A549 (cell line): ENCODE measurements at regions not wholly inside any gene's neighbourhood (a gene's known extent, or its start where the extent isn't known, plus 50 kb on each side); places are given as distances from the start of the nearest gene placed in this dataset.

Source experiments
- ATAC-seq, 2 experiments: fragments of 200-7000 bp in 1 of 2; fragments of >200 bp in 1 of 2; cut with Nextera tagmentation in 1 of 2; cut with Tn5 transposase in 1 of 2; 3 replicates each; pipeline versions ENCODE4 v1.8.0 to v1.9.1; 2018 to 2020; ENCODE audit warnings: mild to moderate bottlenecking in 1 of 2, moderate library complexity in 1 of 2
- CTCF ChIA-PET: fragments of 300-600 bp; sonication (Branson Sonifier 250); formaldehyde crosslinking; extraction: SDS; loops from one replicate; lab custom pipeline; 2021; ENCODE audit warnings: antibody characterized with exemption, inconsistent platforms; lab: Yijun Ruan, JAX
- POLR2A ChIA-PET: fragments of 350-600 bp; formaldehyde crosslinking; extraction: SDS; loops from one replicate; lab custom pipeline; 2021; ENCODE audit warnings: antibody characterized with exemption, inconsistent platforms; lab: Yijun Ruan, JAX
- DNase-seq, 2 experiments: peaks; one replicate each; pipeline versions ENCODE4 v3.0.0 to v3.0.0-alpha.2; 2011 to 2016; ENCODE audit warnings: low read depth in 1 of 2, low spot score in 1 of 2
- FAIRE-seq: peaks from 2 replicates; lab custom pipeline; 2011; peaks lifted over from hg19 to GRCh38; lab: Jason Lieb, UNC
- H3K27ac ChIP-seq, 2 experiments: fragments of >200 bp; sonication (Bioruptor Twin); formaldehyde crosslinking; 3 replicates each; pipeline ENCODE4 v1.5.1; 2016 to 2017
- H3K4me1 ChIP-seq: fragments of >200 bp; sonication (Bioruptor Twin); formaldehyde crosslinking; 3 replicates; pipeline ENCODE4 v1.6.1; 2016
- H3K4me2 ChIP-seq: fragments of >200 bp; sonication (Bioruptor Twin); formaldehyde crosslinking; 3 replicates; pipeline ENCODE4 v1.6.1; 2016
- H3K4me3 ChIP-seq: fragments of >200 bp; sonication (Bioruptor Twin); formaldehyde crosslinking; 3 replicates; pipeline ENCODE4 v1.5.1; 2016
- H3K9me3 ChIP-seq: fragments of >200 bp; sonication (Bioruptor Twin); formaldehyde crosslinking; 3 replicates; pipeline ENCODE4 v1.6.1; 2016
- CHD2 ChIP-seq: fragments of 150-350 bp; IDR thresholded peaks from 2 replicates; pipeline ENCODE4 v1.6.1; 2014; ENCODE audit warnings: low read length; ENCODE audit not compliant: partially characterized antibody
- EP300 ChIP-seq, 2 experiments: fragments of >200 bp; sonication (Bioruptor Twin); formaldehyde crosslinking; IDR thresholded peaks; 2 replicates in 1 of 2; 3 replicates in 1 of 2; pipeline ENCODE4 v1.6.1; 2016 to 2017
- FOXS1 ChIP-seq: fragments of 250-450 bp; sonication (Bioruptor Pico); IDR thresholded peaks from 2 replicates; pipeline ENCODE4 v1.5.0; 2020; ENCODE audit warnings: mild to moderate bottlenecking, moderate library complexity
- HDAC2 ChIP-seq: fragments of 200-600 bp; sonication (generic); IDR thresholded peaks from 2 replicates; pipeline ENCODE4 v1.6.1; 2016
- HEYL ChIP-seq: fragments of 250-450 bp; sonication (Bioruptor Pico); IDR thresholded peaks from 2 replicates; pipeline ENCODE4 v1.8.0; 2021; ENCODE audit warnings: mild to moderate bottlenecking, moderate library complexity
- HOXB5 ChIP-seq: fragments of 250-450 bp; sonication (Bioruptor Pico); IDR thresholded peaks from 2 replicates; pipeline ENCODE4 v1.5.0; 2020; ENCODE audit warnings: mild to moderate bottlenecking, moderate library complexity
- JUNB ChIP-seq: fragments of >200 bp; sonication (Bioruptor Twin); formaldehyde crosslinking; IDR thresholded peaks from 2 replicates; pipeline ENCODE4 v1.6.1; 2016
- KDM1A ChIP-seq: fragments of 200-600 bp; sonication (generic); IDR thresholded peaks from 2 replicates; pipeline ENCODE4 v1.6.1; 2016; ENCODE audit warnings: low read depth, mild to moderate bottlenecking
- KDM5A ChIP-seq: fragments of 200-600 bp; sonication (generic); IDR thresholded peaks from 2 replicates; pipeline ENCODE4 v1.6.1; 2016; ENCODE audit warnings: antibody characterized with exemption, mild to moderate bottlenecking
- NPAS2 ChIP-seq: fragments of 250-450 bp; sonication (Bioruptor Pico); IDR thresholded peaks from 2 replicates; pipeline ENCODE4 v1.8.0; 2022; ENCODE audit warnings: mild to moderate bottlenecking, moderate library complexity, borderline replicate concordance
- NR3C1 ChIP-seq: fragments of >200 bp; sonication (Bioruptor Twin); formaldehyde crosslinking; IDR thresholded peaks from 3 replicates; pipeline ENCODE4 v1.6.1; 2017
- POLR2A ChIP-seq: IDR thresholded peaks from 2 replicates; pipeline ENCODE4 v1.6.1; 2012; ENCODE audit warnings: mild to moderate bottlenecking, low read length
- POLR2AphosphoS2 ChIP-seq: conservative IDR thresholded peaks from 2 replicates; pipeline ENCODE4 v1.6.1; 2012; ENCODE audit warnings: low read length, improper control_type of control experiment, inconsistent platforms
- RAD21 ChIP-seq, 2 experiments: fragments of >200 bp in 1 of 2; sonication (Bioruptor Twin) in 1 of 2; formaldehyde crosslinking in 1 of 2; IDR thresholded peaks in 1 of 2; conservative IDR thresholded peaks in 1 of 2; 2 replicates in 1 of 2; 3 replicates in 1 of 2; pipeline ENCODE4 v1.6.1; 2012 to 2018; ENCODE audit warnings: inconsistent platforms in 1 of 2
- RARB ChIP-seq: fragments of 250-450 bp; sonication (Bioruptor Pico); IDR thresholded peaks from 2 replicates; pipeline ENCODE4 v1.8.0; 2021; ENCODE audit warnings: mild to moderate bottlenecking, moderate library complexity
- RFX5 ChIP-seq: fragments of 450-650 bp; IDR thresholded peaks from 2 replicates; pipeline ENCODE4 v1.7.1; 2014; ENCODE audit warnings: antibody characterized with exemption, mild to moderate bottlenecking, moderate library complexity
- RNF2 ChIP-seq: fragments of 200-600 bp; sonication (generic); IDR thresholded peaks from 2 replicates; pipeline ENCODE4 v1.6.1; 2016; ENCODE audit warnings: low read depth, mild to moderate bottlenecking, antibody characterized with exemption, moderate library complexity, borderline replicate concordance
- SREBF2 ChIP-seq: fragments of 450-650 bp; IDR thresholded peaks from 2 replicates; pipeline ENCODE4 v1.6.1; 2014; ENCODE audit warnings: mild to moderate bottlenecking, moderate library complexity
- ZFP36 ChIP-seq: fragments of 450-650 bp; IDR thresholded peaks from 2 replicates; pipeline ENCODE4 v1.6.1; 2014; ENCODE audit warnings: borderline replicate concordance; ENCODE audit not compliant: partially characterized antibody
- ZSCAN20 ChIP-seq: fragments of 250-450 bp; sonication (Bioruptor Pico); IDR thresholded peaks from 2 replicates; pipeline ENCODE4 v1.8.0; 2022; ENCODE audit warnings: mild to moderate bottlenecking, moderate library complexity
- WGBS: methylation state at CpG from one replicate; pipeline ENCODE4 v1.1.6; 2017; ENCODE audit errors: missing lambda C conversion rate; 5-methylcytosine and 5-hydroxymethylcytosine counted together
- TF ChIP-seq, protein P1 (sequence below): fragments of 250-450 bp; sonication (Bioruptor Pico); IDR thresholded peaks from 2 replicates; pipeline ENCODE4 v1.5.0; 2020; ENCODE audit warnings: low read depth, mild to moderate bottlenecking, moderate library complexity
- TF ChIP-seq, protein P2 (sequence below): fragments of >200 bp; sonication (Bioruptor Twin); formaldehyde crosslinking; IDR thresholded peaks from 3 replicates; pipeline ENCODE4 v1.6.1; 2016
- TF ChIP-seq, protein P3 (sequence below): fragments of >200 bp; sonication (Bioruptor Twin); formaldehyde crosslinking; IDR thresholded peaks from 3 replicates; pipeline ENCODE4 v1.5.1; 2016
- TF ChIP-seq, protein P4 (sequence below): fragments of 450-650 bp; IDR thresholded peaks from 2 replicates; pipeline ENCODE4 v1.6.1; 2014; ENCODE audit warnings: antibody characterized with exemption
- TF ChIP-seq, protein P5 (sequence below): IDR thresholded peaks from 2 replicates; pipeline ENCODE4 v1.6.1; 2012; ENCODE audit warnings: low read depth, borderline replicate concordance

DNA sequence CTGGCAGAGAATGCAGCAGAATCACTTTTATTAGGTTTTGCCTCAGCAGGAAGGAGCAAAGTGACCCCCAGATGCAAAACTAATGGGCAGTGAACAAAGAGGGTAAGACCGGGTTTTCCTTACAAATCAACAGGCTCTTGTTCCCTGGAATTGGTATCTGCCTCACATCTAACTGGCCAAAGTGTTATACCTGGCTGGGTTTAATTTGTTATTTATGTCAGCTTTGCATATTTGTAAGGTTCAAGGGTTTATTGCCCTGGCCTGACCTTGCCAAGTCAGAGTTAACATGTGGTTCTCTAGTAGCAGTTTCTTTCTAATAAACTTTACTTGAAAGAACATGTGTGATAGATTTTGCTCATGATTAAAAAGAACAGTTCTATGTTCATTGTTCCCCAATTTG lies 431.7 kb upstream of the NR2F2 start:
- H3K4me2 ChIP-seq, result no peak overlapping the region
- POLR2A ChIA-PET, result no interaction called here
- DNase-seq (no peak), FAIRE-seq (no peak), ATAC-seq (no peak)
- WGBS, result 62% methylated on average over 1 of the region's 1 CpG
- H3K9me3 ChIP-seq, result no peaks in the 10 kb centered on the region
- no peak for TF ChIP-seq HEYL (CRISPR knock-in tag)
- TF ChIP-seq HOXB5, result no peak
- no peak for TF ChIP-seq ZFP36
- TF ChIP-seq FOXS1 (CRISPR knock-in tag), result no peak
- TF ChIP-seq HDAC2, result no peak
- TF ChIP-seq NR3C1, result no peak
- TF ChIP-seq RNF2, result no peak
- no peak overlapping the region for H3K4me3 ChIP-seq
- no peak overlapping the region for H3K27ac ChIP-seq
- CTCF ChIA-PET, result no interaction called here
- H3K4me1 ChIP-seq, result no peaks in the 10 kb centered on the region

DNA sequence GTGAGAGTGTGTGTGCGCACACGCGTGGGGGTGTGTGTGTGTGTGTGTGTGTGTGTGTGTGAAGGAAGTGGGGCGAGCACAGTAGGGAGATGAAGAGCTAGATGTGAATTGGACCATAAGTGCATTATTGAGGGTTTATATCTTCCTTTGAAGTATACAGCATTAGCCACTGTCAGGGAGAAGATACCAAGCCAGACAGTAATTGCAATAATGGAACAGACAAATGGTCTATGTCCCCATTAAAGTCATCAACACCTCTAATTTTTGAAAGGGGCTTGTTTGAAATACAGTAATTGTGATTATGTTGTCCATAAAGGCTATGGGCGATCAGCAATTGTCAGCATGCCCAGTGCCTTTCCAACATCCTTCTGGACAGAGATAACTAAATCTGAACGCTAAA lies 429.2 kb upstream of the NR2F2 start:
- no peak for FAIRE-seq
- no peak overlapping the region for H3K4me2 ChIP-seq
- no peak overlapping the region for H3K4me3 ChIP-seq
- no peaks in the 10 kb centered on the region for H3K9me3 ChIP-seq
- CTCF ChIA-PET, result no interaction called here
- no peak for ATAC-seq
- POLR2A ChIA-PET, result no interaction called here
- TF ChIP-seq EP300 (IDR thresholded peaks at IDR 0.05) (no peak), RARB (CRISPR knock-in tag) (no peak), ZSCAN20 (CRISPR knock-in tag) (no peak), KDM5A (no peak), NPAS2 (no peak), SREBF2 (no peak)
- TF ChIP-seq, protein P1, sequence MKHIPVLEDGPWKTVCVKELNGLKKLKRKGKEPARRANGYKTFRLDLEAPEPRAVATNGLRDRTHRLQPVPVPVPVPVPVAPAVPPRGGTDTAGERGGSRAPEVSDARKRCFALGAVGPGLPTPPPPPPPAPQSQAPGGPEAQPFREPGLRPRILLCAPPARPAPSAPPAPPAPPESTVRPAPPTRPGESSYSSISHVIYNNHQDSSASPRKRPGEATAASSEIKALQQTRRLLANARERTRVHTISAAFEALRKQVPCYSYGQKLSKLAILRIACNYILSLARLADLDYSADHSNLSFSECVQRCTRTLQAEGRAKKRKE (CRISPR knock-in tag), result no peak
- TF ChIP-seq, protein P2, sequence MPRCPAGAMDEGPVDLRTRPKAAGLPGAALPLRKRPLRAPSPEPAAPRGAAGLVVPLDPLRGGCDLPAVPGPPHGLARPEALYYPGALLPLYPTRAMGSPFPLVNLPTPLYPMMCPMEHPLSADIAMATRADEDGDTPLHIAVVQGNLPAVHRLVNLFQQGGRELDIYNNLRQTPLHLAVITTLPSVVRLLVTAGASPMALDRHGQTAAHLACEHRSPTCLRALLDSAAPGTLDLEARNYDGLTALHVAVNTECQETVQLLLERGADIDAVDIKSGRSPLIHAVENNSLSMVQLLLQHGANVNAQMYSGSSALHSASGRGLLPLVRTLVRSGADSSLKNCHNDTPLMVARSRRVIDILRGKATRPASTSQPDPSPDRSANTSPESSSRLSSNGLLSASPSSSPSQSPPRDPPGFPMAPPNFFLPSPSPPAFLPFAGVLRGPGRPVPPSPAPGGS, result no peak
- 59% methylated on average over 6 of the region's 6 CpGs for WGBS
- H3K4me1 ChIP-seq, result no peaks in the 10 kb centered on the region
- DNase-seq, result no peak
- no peak overlapping the region for H3K27ac ChIP-seq

DNA sequence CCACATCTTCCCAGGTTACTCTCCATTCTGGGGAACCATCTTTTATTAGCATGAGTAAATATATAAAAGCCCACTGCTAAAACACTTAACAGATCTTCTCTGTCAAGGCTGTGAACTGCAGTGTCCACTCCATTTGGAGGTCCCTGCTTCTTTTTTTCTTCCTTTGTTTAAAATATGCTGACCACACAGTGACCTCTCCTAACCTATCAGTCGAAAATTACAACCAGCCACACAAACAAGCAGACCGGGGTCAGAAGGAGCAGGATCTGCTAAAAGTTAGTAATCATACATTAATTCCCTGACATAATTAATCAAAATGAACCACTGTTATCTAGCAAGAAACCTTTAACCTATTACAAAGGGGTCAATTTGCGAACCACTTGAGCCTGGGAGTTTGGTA lies 427.9 kb upstream of the NR2F2 start:
- Histone ChIP-seq H3K4me1 (no peaks in the 10 kb centered on the region), H3K4me2 (no peak overlapping the region), H3K9me3 (no peaks in the 10 kb centered on the region), H3K27ac (no peak overlapping the region), H3K4me3 (no peak overlapping the region)
- ATAC-seq (no peak), DNase-seq (no peak), FAIRE-seq (no peak)
- CTCF ChIA-PET, result no interaction called here
- WGBS, result 27% methylated on average over 3 of the region's 3 CpGs
- POLR2A ChIA-PET, result no interaction called here
- no peak for TF ChIP-seq RFX5
- TF ChIP-seq, protein P3, sequence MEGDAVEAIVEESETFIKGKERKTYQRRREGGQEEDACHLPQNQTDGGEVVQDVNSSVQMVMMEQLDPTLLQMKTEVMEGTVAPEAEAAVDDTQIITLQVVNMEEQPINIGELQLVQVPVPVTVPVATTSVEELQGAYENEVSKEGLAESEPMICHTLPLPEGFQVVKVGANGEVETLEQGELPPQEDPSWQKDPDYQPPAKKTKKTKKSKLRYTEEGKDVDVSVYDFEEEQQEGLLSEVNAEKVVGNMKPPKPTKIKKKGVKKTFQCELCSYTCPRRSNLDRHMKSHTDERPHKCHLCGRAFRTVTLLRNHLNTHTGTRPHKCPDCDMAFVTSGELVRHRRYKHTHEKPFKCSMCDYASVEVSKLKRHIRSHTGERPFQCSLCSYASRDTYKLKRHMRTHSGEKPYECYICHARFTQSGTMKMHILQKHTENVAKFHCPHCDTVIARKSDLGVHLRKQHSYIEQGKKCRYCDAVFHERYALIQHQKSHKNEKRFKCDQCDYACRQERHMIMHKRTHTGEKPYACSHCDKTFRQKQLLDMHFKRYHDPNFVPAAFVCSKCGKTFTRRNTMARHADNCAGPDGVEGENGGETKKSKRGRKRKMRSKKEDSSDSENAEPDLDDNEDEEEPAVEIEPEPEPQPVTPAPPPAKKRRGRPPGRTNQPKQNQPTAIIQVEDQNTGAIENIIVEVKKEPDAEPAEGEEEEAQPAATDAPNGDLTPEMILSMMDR, result no peak

DNA sequence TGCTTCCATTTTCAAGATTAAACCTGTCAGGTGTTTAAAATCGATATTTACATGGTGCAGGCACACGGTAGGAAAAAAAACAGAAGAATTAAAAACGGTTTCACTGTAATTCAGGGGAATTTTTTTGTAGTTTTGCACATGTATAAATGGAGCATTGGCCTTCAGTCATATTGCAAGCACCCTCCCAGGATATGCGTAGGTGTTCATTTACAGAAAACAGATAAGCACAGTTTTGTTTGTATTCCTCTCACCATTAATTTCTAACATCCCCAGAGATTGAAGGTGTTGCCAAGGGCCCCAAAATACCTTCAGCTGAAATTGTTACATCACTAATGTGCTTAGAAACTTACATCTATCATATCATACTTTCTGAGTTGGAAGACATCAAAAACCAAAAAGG lies 427.1 kb upstream of the NR2F2 start:
- H3K27ac ChIP-seq, result no peak overlapping the region
- no peak overlapping the region for H3K4me3 ChIP-seq
- POLR2A ChIA-PET, result no interaction called here
- DNase-seq (no peak), FAIRE-seq (no peak), ATAC-seq (no peak)
- CTCF ChIA-PET, result no interaction called here
- no peak overlapping the region for H3K4me2 ChIP-seq
- 39% methylated on average over 4 of the region's 4 CpGs for WGBS
- no peaks in the 10 kb centered on the region for H3K9me3 ChIP-seq
- H3K4me1 ChIP-seq, result no peaks in the 10 kb centered on the region
- TF ChIP-seq NR3C1, result no peak
- TF ChIP-seq RAD21 (conservative IDR thresholded peaks at IDR 0.05 in 1 of 2, IDR thresholded peaks at IDR 0.05 in 1 of 2), result no peak
- TF ChIP-seq JUNB, result no peak
- TF ChIP-seq, protein P4, sequence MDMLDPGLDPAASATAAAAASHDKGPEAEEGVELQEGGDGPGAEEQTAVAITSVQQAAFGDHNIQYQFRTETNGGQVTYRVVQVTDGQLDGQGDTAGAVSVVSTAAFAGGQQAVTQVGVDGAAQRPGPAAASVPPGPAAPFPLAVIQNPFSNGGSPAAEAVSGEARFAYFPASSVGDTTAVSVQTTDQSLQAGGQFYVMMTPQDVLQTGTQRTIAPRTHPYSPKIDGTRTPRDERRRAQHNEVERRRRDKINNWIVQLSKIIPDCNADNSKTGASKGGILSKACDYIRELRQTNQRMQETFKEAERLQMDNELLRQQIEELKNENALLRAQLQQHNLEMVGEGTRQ, result no peak
- no peak for TF ChIP-seq NPAS2
- no peak for TF ChIP-seq KDM5A
- TF ChIP-seq HOXB5, result no peak
- no peak for TF ChIP-seq KDM1A
- TF ChIP-seq, protein P5, sequence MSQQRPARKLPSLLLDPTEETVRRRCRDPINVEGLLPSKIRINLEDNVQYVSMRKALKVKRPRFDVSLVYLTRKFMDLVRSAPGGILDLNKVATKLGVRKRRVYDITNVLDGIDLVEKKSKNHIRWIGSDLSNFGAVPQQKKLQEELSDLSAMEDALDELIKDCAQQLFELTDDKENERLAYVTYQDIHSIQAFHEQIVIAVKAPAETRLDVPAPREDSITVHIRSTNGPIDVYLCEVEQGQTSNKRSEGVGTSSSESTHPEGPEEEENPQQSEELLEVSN, result no peak
- TF ChIP-seq, protein P1 (CRISPR knock-in tag), result no peak
- TF ChIP-seq POLR2AphosphoS2, result no peak
- no peak for TF ChIP-seq CHD2
- TF ChIP-seq, protein P2, result no peak
- no peak for TF ChIP-seq POLR2A
